ENCODE measurements at regions not wholly inside any gene's neighbourhood (a gene's known extent, or its start where the extent isn't known, plus 50 kb on each side); places are given as distances from the start of the nearest gene placed in this dataset.
"Not testable (repeated sequence)": the region's sequence is repeated elsewhere in the genome, so short reads cannot be mapped to it uniquely, and the experiment has no call there.

- H3K27ac ChIP-seq, result no peak overlapping the region
- no peak for TF ChIP-seq CTCF (conservative IDR thresholded peaks at IDR 0.05)
These were observed 82.9 kb upstream of the NAMPT start for GRCh38 chr7:106367664-106368063.

- H3K27ac ChIP-seq, result no peak overlapping the region
- no peak for TF ChIP-seq CTCF (conservative IDR thresholded peaks at IDR 0.05)
These were observed 82.2 kb upstream of the NAMPT start for GRCh38 chr7:106367018-106367420.

- H3K27ac ChIP-seq, result no peak overlapping the region
- no peak for TF ChIP-seq CTCF (conservative IDR thresholded peaks at IDR 0.05)
These were observed 80.6 kb upstream of the NAMPT start for GRCh38 chr7:106365252-106366005.

GRCh38 chr7:106362507-106362906, 77.7 kb upstream of the NAMPT start:
- not testable (repeated sequence) for H3K27ac ChIP-seq

- H3K27ac ChIP-seq, result no peak overlapping the region
- TF ChIP-seq CTCF (conservative IDR thresholded peaks at IDR 0.05), result no peak
These were observed 73.4 kb upstream of the NAMPT start for GRCh38 chr7:106358103-106358663.

- no peak overlapping the region for H3K27ac ChIP-seq
- no peak for TF ChIP-seq CTCF (conservative IDR thresholded peaks at IDR 0.05)
These were observed 72.9 kb upstream of the NAMPT start for GRCh38 chr7:106357675-106358074.

GRCh38 chr7:106354822-106355221, 70.0 kb upstream of the NAMPT start:
- TF ChIP-seq CTCF (conservative IDR thresholded peaks at IDR 0.05), result no peak
- H3K27ac ChIP-seq, result no peak overlapping the region

- no peak for TF ChIP-seq CTCF (conservative IDR thresholded peaks at IDR 0.05)
These were observed 69.2 kb upstream of the NAMPT start for GRCh38 chr7:106353944-106354343.

More at GRCh38 chr7:106353944-106354343, 69.2 kb upstream of the NAMPT start:
- H3K27ac ChIP-seq, result no peak overlapping the region
